ENCODE measurements at regions not wholly inside any gene's neighbourhood (a gene's known extent, or its start where the extent isn't known, plus 50 kb on each side); places are given as distances from the start of the nearest gene placed in this dataset.

DNA sequence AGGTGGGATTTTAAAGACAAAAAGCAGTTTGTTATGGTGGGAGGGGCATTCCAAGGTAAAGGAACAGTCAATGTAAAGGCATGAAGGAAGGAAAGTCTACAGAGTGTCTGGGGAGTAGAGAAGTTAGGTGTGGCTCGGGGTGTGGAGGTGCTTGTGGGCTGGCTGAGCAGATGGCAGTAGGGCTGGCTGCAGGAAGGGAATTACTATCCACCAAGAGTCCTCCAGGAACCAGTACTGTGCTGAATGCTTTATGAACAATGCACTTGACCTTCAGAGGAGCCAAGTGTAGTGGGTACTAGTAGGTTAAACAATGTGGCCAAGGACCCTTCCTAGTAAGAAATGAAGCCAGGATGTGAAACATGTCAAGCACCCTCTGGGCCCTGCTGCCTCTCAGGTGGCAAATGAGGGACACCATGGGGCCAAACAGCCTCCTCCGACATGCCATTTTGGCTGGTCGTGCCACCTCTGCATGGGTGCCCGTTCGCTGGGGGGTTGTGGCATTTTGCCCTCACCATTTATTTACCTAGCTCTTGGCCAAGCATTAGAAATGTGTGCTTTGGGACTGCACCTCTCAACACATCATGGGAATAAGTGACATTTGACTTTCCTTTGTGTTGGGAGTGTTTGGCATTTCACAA lies 123.6 kb upstream of the TENM4 start:
- TF ChIP-seq, protein P1, sequence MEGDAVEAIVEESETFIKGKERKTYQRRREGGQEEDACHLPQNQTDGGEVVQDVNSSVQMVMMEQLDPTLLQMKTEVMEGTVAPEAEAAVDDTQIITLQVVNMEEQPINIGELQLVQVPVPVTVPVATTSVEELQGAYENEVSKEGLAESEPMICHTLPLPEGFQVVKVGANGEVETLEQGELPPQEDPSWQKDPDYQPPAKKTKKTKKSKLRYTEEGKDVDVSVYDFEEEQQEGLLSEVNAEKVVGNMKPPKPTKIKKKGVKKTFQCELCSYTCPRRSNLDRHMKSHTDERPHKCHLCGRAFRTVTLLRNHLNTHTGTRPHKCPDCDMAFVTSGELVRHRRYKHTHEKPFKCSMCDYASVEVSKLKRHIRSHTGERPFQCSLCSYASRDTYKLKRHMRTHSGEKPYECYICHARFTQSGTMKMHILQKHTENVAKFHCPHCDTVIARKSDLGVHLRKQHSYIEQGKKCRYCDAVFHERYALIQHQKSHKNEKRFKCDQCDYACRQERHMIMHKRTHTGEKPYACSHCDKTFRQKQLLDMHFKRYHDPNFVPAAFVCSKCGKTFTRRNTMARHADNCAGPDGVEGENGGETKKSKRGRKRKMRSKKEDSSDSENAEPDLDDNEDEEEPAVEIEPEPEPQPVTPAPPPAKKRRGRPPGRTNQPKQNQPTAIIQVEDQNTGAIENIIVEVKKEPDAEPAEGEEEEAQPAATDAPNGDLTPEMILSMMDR (conservative IDR thresholded peaks at IDR 0.05), result no peak
- no peaks in the 10 kb centered on the region for H3K36me3 Mint-ChIP-seq (ENCODE audit: low read depth)
- H3K4me1 Mint-ChIP-seq, result no peaks in the 10 kb centered on the region
- no peak overlapping the region for H3K27ac Mint-ChIP-seq (ENCODE audit: unreplicated experiment)
- no peaks in the 10 kb centered on the region for H3K9me3 Mint-ChIP-seq
- H3K4me3 Mint-ChIP-seq, result no peak overlapping the region
- no peak for DNase-seq (ENCODE audit: low read depth, low spot score)
- no peaks in the 10 kb centered on the region for H3K27me3 Mint-ChIP-seq (ENCODE audit: low read depth)

DNA sequence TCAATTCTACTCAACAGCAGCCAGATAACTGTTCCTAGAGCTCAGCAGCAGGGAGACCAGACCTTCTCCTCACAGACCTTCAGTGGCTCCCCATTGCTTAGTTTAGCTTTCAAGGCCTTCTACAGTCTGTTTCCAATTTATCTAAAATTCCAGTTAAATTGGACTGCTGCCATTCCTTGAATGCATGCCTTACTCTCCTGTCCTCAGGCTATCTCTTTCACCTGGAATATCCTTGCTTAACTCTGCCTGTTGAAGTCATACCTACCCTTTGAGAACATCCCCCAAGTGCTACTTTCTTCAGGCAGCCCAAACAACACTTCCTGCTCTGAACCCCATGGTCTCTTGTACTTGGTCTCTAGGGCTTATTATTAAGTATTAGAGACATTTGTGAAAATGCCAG lies 120.7 kb upstream of the TENM4 start:
- no peaks in the 10 kb centered on the region for H3K4me1 Mint-ChIP-seq
- no peaks in the 10 kb centered on the region for H3K36me3 Mint-ChIP-seq (ENCODE audit: low read depth)
- no peak overlapping the region for H3K27ac Mint-ChIP-seq (ENCODE audit: unreplicated experiment)
- no peak overlapping the region for H3K4me3 Mint-ChIP-seq
- H3K9me3 Mint-ChIP-seq, result peaks cover 2% of the 10 kb centered on the region
- no peaks in the 10 kb centered on the region for H3K27me3 Mint-ChIP-seq (ENCODE audit: low read depth)
- no peak for DNase-seq (ENCODE audit: low read depth, low spot score)
- TF ChIP-seq, protein P1 (conservative IDR thresholded peaks at IDR 0.05), result no peak

DNA sequence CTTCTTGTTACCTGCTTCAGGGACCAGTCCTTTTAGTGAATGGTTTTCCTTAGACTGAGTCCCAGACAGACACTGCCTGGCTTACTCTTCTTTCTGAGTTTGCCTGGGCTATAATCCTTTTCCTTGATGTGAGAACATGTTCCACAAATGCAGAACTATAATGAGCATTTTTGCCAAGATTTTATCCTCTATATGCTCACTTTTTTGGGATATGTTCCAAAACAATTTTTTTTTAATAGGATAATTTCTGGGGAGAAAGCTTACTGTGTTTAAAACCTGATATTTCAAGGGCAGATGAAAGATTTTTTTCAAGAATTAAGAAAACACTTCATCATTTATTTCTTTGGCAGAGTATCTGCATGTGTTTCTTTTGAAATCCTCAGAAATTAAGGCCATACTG lies 110.0 kb upstream of the TENM4 start:
- Mint-ChIP-seq H3K27me3 (ENCODE audit: low read depth) (no peaks in the 10 kb centered on the region), H3K27ac (ENCODE audit: unreplicated experiment) (no peak overlapping the region), H3K4me3 (no peak overlapping the region), H3K4me1 (no peaks in the 10 kb centered on the region), H3K9me3 (no peaks in the 10 kb centered on the region), H3K36me3 (ENCODE audit: low read depth) (no peaks in the 10 kb centered on the region)
- TF ChIP-seq, protein P1 (conservative IDR thresholded peaks at IDR 0.05), result no peak
- no peak for DNase-seq (ENCODE audit: low read depth, low spot score)

DNA sequence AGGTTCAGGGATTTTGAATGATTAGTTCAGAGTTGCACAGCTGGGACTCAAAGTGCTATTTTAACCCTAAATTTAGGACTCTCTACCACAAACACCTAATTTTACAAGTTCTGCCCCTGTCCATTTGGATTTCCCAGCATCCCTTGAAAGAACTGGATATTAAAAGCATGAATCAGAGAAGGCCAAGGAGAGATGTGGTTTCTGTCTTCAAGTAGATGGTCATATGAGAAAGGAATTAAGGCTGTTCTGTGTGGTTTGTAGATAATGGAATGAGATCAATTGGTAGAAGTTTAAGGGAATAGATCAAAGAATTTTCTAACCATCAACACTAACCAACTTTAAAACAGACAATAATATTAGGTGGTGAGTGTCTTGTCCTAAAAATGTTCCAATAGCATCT lies 106.4 kb upstream of the TENM4 start:
- DNase-seq (ENCODE audit: low read depth, low spot score), result no peak
- H3K36me3 Mint-ChIP-seq (ENCODE audit: low read depth), result no peaks in the 10 kb centered on the region
- no peaks in the 10 kb centered on the region for H3K9me3 Mint-ChIP-seq
- H3K27me3 Mint-ChIP-seq (ENCODE audit: low read depth), result no peaks in the 10 kb centered on the region
- H3K27ac Mint-ChIP-seq (ENCODE audit: unreplicated experiment), result no peak overlapping the region
- H3K4me1 Mint-ChIP-seq, result no peaks in the 10 kb centered on the region
- H3K4me3 Mint-ChIP-seq, result no peak overlapping the region
- TF ChIP-seq, protein P1 (conservative IDR thresholded peaks at IDR 0.05), result no peak

DNA sequence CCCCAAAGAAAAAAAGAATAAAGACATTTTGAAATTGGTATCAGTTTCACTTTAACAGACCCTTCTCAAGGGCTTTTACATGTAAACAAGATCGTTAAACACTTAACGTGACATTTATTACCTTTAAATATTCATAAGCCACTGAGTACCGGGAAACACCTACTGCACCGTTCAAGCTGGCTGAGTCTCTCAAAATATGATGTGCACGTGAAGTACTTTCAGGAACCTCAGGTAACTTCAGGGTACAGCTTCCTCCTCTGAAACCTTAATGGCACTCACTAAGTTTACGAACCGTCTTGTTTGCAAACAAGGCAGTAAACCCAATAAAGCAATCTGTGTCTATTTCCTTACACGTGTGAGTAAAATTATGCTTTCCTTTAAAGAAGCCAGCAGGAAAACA lies 105.5 kb upstream of the TENM4 start:
- H3K36me3 Mint-ChIP-seq (ENCODE audit: low read depth), result no peaks in the 10 kb centered on the region
- H3K9me3 Mint-ChIP-seq, result no peaks in the 10 kb centered on the region
- no peak overlapping the region for H3K4me3 Mint-ChIP-seq
- H3K27ac Mint-ChIP-seq (ENCODE audit: unreplicated experiment), result no peak overlapping the region
- H3K27me3 Mint-ChIP-seq (ENCODE audit: low read depth), result no peaks in the 10 kb centered on the region
- TF ChIP-seq, protein P1 (conservative IDR thresholded peaks at IDR 0.05), result no peak
- H3K4me1 Mint-ChIP-seq, result no peaks in the 10 kb centered on the region
- no peak for DNase-seq (ENCODE audit: low read depth, low spot score)

All from neural crest cell (in vitro differentiated cells).